Duodenal mucosa (tissue), 2 donors: ENCODE measurements at regions not wholly inside any gene's neighbourhood (a gene's known extent, or its start where the extent isn't known, plus 50 kb on each side); places are given as distances from the start of the nearest gene placed in this dataset.
"Not testable (repeated sequence)": the region's sequence is repeated elsewhere in the genome, so short reads cannot be mapped to it uniquely, and the experiment has no call there.

Experiments used
- H3K27ac ChIP-seq: one replicate; pipeline ENCODE4 v1.7.0; 2013; ENCODE audit warnings: low read depth, low read length
- H3K27me3 ChIP-seq, 2 donors: one replicate each; pipeline ENCODE4 v1.7.0; 2013; ENCODE audit warnings: low read length in 2 of 2, control low read depth in 1 of 2; ENCODE audit not compliant: insufficient read depth in 2 of 2, control insufficient read depth in 1 of 2
- H3K36me3 ChIP-seq, 2 donors: one replicate each; pipeline ENCODE4 v1.7.0; 2013; ENCODE audit warnings: low read length in 2 of 2, control low read depth in 1 of 2; ENCODE audit not compliant: insufficient read depth in 2 of 2, control insufficient read depth in 1 of 2
- H3K4me1 ChIP-seq, 2 donors: one replicate each; pipeline ENCODE4 v1.7.0; 2013; ENCODE audit warnings: low read length in 2 of 2, control low read depth in 1 of 2; ENCODE audit not compliant: insufficient read depth in 2 of 2, control insufficient read depth in 1 of 2
- H3K4me3 ChIP-seq, 2 donors: one replicate each; pipeline ENCODE4 v1.7.0; 2013; ENCODE audit warnings: low read length in 2 of 2, low read depth in 1 of 2
- H3K9ac ChIP-seq, 2 donors: one replicate each; pipeline ENCODE4 v1.7.0; 2013; ENCODE audit warnings: low read length in 2 of 2, low read depth in 1 of 2
- H3K9me3 ChIP-seq, 2 donors: one replicate each; pipeline ENCODE4 v1.7.0; 2013; ENCODE audit warnings: low read length in 2 of 2, control low read depth in 1 of 2; ENCODE audit not compliant: control insufficient read depth in 1 of 2

- no peak overlapping the region for H3K4me3 ChIP-seq
- H3K9me3 ChIP-seq = no peaks in the 10 kb centered on the region
- no peaks in the 10 kb centered on the region for H3K4me1 ChIP-seq
- no peak overlapping the region for H3K9ac ChIP-seq
- no peaks in the 10 kb centered on the region for H3K36me3 ChIP-seq
- no peaks in the 10 kb centered on the region for H3K27me3 ChIP-seq
- H3K27ac ChIP-seq = no peak overlapping the region
These were observed 111.1 kb upstream of the DAPK1 start for GRCh38 chr9:87386490-87387025.

GRCh38 chr9:87387351-87388011 lies 110.2 kb upstream of the DAPK1 start:
- Histone ChIP-seq H3K4me1 (no peaks in the 10 kb centered on the region), H3K9ac (no peak overlapping the region), H3K27ac (no peak overlapping the region), H3K36me3 (no peaks in the 10 kb centered on the region), H3K4me3 (no peak overlapping the region), H3K27me3 (no peaks in the 10 kb centered on the region), H3K9me3 (no peaks in the 10 kb centered on the region)

- H3K9ac ChIP-seq, H3K4me3 ChIP-seq, H3K36me3 ChIP-seq, H3K4me1 ChIP-seq, H3K27me3 ChIP-seq, H3K9me3 ChIP-seq, H3K27ac ChIP-seq: not testable (repeated sequence)
These were observed 109.0 kb upstream of the DAPK1 start for GRCh38 chr9:87388708-87389107.

GRCh38 chr9:87389936-87390335 lies 107.7 kb upstream of the DAPK1 start:
- Histone ChIP-seq H3K4me3 (no peak overlapping the region), H3K4me1 (no peaks in the 10 kb centered on the region), H3K9me3 (no peaks in the 10 kb centered on the region), H3K9ac (no peak overlapping the region), H3K36me3 (no peaks in the 10 kb centered on the region), H3K27me3 (no peaks in the 10 kb centered on the region), H3K27ac (no peak overlapping the region)

GRCh38 chr9:87390361-87390760 lies 107.3 kb upstream of the DAPK1 start:
- Histone ChIP-seq H3K27ac (no peak overlapping the region), H3K4me1 (peaks cover 0 to under 1% of the 10 kb centered on the region in 2 donors), H3K27me3 (no peaks in the 10 kb centered on the region), H3K9me3 (no peaks in the 10 kb centered on the region), H3K9ac (no peak overlapping the region), H3K36me3 (no peaks in the 10 kb centered on the region), H3K4me3 (no peak overlapping the region)

- H3K27me3 ChIP-seq = no peaks in the 10 kb centered on the region
- H3K4me3 ChIP-seq = no peak overlapping the region
- H3K36me3 ChIP-seq = no peaks in the 10 kb centered on the region
- H3K9ac ChIP-seq = no peak overlapping the region
- H3K27ac ChIP-seq = no peak overlapping the region
- peaks cover 6 to 14% of the 10 kb centered on the region in 2 donors for H3K4me1 ChIP-seq
- H3K9me3 ChIP-seq = no peaks in the 10 kb centered on the region
These were observed 105.6 kb upstream of the DAPK1 start for GRCh38 chr9:87392086-87392485.

DNA sequence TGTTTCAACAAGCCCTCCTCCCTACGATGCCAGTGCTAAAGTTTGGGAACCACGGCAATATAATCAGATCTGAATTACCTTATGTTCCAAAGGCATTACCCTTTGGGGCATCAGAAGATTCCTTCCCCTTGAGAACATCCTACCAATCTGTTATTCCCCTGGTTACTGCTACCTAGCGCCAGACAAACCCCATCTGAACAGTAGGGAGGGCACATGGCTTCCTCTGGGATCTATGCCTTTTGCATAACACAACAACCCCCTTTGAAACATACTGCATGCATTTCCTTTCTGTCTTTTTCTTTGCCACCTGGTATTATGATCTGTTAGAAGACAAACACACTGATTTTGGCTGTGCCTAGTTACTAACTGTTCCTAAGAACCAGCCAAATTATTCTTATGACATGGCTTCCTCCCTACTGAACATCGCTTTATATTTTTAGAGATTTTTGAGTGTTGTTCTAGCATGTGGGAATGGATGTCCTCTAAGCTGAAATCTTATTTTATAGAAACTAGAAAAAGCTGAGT lies 103.9 kb upstream of the DAPK1 start:
- no peak overlapping the region for H3K27ac ChIP-seq
- no peak overlapping the region for H3K4me3 ChIP-seq
- H3K9me3 ChIP-seq = no peaks in the 10 kb centered on the region
- H3K4me1 ChIP-seq = peaks cover 6 to 14% of the 10 kb centered on the region in 2 donors
- no peak overlapping the region for H3K9ac ChIP-seq
- no peaks in the 10 kb centered on the region for H3K27me3 ChIP-seq
- no peaks in the 10 kb centered on the region for H3K36me3 ChIP-seq

DNA sequence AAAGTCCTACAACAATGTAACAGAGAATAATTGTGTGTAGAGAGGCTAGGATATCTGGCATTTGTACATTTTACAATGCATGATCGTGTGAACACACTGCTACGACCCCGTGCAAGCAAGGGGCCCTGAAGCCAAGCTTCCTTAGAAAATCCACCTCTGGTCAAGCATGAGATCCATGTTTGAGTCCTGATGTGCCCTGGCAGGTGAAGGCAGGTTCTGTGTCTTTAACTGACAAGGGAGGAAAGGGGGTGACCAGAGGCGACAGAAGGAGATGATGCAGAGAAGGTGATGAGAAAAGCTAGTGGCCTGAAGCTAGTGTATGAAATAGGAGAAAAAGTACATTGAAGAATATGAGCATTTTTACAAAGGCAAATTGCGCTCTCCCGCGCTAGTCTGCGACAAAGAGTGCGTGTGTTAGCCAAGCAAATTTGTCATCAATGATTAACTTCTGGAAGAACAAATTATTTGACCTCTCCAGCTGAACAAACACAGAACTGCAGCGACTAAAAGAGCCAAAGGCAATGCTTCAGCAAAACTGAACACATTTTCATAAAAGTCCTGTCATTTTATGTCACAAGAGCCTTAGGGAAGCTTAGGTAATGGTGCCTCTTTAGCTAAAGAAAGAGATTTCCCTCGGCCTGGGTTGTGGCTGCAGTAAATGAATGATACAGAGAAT lies 101.7 kb upstream of the DAPK1 start:
- H3K4me1 ChIP-seq = peaks cover 6 to 14% of the 10 kb centered on the region in 2 donors
- H3K4me3 ChIP-seq = peak overlapping the region in 1 of 2 donors; percentile 43
- no peaks in the 10 kb centered on the region for H3K36me3 ChIP-seq
- peak overlapping the region in 1 of 2 donors; percentile 8 for H3K9ac ChIP-seq
- no peak overlapping the region for H3K27ac ChIP-seq
- no peaks in the 10 kb centered on the region for H3K9me3 ChIP-seq
- no peaks in the 10 kb centered on the region for H3K27me3 ChIP-seq

GRCh38 chr9:87401681-87402080 lies 96.0 kb upstream of the DAPK1 start:
- peaks cover 0 to under 1% of the 10 kb centered on the region in 2 donors for H3K4me1 ChIP-seq
- no peak overlapping the region for H3K27ac ChIP-seq
- H3K9me3 ChIP-seq = no peaks in the 10 kb centered on the region
- no peak overlapping the region for H3K9ac ChIP-seq
- H3K36me3 ChIP-seq = no peaks in the 10 kb centered on the region
- no peaks in the 10 kb centered on the region for H3K27me3 ChIP-seq
- no peak overlapping the region for H3K4me3 ChIP-seq

- H3K36me3 ChIP-seq = no peaks in the 10 kb centered on the region
- H3K4me1 ChIP-seq = no peaks in the 10 kb centered on the region
- no peaks in the 10 kb centered on the region for H3K9me3 ChIP-seq
These were observed 95.1 kb upstream of the DAPK1 start for GRCh38 chr9:87402537-87402936.

More at GRCh38 chr9:87402537-87402936, 95.1 kb upstream of the DAPK1 start:
- no peak overlapping the region for H3K9ac ChIP-seq
- no peak overlapping the region for H3K27ac ChIP-seq
- no peaks in the 10 kb centered on the region for H3K27me3 ChIP-seq
- no peak overlapping the region for H3K4me3 ChIP-seq
